ENCODE measurements at regions not wholly inside any gene's neighbourhood (a gene's known extent, or its start where the extent isn't known, plus 50 kb on each side); places are given as distances from the start of the nearest gene placed in this dataset.
A peak's percentile ranks its signal among the peaks of the same experiment; 100 is the strongest.
"Not testable (repeated sequence)": the region's sequence is repeated elsewhere in the genome, so short reads cannot be mapped to it uniquely, and the experiment has no call there.

DNA sequence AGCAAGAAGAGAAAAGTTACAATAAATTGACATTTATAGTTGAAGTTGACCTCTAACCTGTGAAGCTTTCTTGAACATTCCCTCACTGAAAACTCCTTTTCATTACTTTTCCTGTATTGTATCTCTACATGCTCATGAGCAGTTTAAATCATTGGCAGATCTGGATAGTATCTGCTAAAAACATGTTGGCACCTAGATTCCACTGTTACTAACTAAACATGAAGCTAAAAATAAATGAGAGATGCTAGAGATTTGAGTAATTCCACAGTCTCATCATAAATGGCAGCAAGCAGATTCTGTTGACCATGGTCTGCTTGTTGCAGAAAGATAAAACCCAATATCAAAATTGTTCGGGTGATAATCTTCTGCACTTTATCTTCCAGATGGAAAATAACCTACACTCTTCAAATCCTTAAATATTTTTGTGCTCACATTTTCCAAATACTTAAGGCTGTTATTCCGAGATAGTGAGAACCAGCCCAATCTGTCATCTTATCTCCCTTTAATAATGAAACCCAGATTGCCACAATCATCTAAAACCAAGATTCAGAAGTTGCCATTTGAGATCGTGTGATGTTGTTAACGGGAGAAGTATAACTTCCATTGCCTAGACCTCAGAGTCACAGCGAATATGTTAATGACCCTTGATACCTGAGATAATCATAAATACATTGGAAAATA, 171.0 kb upstream of the DAAM1 start:
- DNase-seq, result no peak

DNA sequence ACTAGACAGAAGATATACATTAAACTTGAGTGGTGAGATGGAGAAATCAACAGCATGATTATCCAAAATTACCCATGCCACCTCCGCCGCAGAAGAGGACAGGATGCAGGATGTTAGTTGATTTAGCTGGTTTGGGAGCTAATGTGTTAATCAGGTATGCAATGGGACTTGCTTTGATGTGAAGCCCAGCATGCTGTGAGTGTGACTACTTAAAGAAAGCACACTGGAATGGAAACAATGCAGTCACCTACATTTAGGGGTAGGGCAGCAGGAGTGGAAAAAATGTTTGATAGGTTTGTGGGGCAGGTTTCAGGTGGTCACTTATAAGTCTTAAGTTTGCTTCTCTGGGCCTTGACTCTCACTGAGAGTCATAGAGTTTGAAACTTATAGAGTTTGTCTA, 170.0 kb upstream of the DAAM1 start:
- DNase-seq, result no peak

DNA sequence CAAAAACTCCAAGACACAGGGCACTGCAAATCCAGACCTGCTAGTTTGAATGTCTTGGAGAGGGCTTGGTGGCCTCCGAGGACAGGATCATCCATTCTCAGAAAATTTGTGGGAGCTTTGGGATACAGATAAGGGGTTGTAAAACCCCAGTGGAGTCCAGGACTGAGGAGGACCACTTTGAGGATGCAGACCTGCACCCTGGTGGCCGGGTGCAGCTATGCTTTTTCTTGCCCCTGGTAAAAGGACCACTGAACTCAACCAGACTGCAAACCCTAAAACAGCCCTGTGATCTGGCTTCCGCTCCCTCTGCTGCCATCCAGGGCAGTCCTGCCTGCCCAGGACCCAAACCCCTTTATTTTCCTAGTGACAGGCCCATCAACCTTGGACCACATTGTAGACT, 169.5 kb upstream of the DAAM1 start:
- no peak for DNase-seq

DNA sequence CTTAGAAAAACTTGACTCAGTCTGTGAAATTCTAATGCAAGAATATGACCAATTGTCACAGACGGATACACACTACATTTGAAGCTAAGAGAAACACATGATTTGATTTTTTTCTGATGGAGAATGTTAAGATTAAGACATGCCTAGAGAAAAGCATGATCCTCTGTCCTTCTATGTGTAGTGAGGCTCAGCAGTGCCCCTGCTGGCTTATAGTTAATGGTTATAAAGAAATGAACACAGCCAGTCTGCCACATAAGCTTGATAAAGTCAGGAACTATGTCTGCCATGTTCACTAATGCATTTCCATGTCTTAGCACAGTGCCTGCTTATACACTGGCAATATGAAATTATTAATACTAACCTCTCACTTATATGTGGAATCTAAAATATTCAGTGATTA, 168.1 kb upstream of the DAAM1 start:
- DNase-seq, result peak; percentile 5

DNA sequence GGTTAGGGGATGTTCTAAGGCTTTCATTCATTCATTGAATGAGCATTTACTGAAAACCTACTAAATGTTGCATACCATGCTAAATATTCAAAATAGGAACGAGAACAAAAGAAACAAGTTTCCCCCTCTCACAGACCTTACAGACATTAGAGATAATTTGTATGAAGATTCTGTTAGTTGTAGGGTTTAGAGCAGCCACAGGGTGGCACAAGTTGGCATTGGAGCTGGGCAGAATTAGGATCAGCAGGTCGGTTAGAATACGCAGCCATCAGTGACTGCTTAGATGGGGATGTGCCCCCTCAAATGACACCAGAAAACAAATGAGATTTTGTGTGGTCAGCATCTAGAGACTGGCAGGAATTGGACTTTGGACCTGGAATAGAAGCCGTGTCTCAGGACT, 166.3 kb upstream of the DAAM1 start:
- DNase-seq, result no peak

DNA sequence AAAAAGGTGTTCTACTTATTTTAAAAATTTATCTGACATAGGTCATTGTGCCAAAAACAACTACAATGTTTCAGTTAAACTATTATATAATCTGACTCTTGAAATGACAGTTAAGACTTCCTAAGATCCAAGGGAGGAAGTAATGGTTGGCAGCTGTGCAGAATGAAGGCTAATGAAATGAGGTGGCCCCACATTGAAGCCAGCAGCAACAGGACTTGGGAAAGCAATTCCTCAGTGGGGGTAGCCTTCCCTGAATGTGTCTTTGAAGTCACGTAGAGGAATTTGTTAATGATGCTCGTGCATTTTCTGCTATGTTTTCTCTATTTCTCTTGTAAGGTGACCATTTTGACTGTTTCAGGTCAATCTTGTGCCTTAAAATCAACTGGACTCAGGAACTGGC, 162.4 kb upstream of the DAAM1 start:
- no peak for DNase-seq

DNA sequence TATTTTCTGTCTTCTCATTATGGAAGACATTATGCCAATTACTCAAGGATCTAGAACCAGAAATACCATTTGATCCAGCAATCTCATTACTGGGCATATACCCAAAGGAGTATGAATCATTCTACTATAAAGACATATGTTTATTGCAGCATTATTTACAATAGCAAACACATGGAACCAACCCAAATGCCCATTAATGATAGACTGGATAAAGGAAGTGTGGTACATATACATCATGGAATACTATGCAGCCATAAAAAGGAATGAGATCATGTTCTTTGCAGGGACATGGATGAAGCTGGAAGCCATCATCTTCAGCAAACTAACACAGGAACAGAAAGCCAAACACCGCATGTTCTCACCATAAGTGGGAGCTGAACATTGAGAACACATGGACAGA, 161.8 kb upstream of the DAAM1 start:
- DNase-seq, result not testable (repeated sequence)

DNA sequence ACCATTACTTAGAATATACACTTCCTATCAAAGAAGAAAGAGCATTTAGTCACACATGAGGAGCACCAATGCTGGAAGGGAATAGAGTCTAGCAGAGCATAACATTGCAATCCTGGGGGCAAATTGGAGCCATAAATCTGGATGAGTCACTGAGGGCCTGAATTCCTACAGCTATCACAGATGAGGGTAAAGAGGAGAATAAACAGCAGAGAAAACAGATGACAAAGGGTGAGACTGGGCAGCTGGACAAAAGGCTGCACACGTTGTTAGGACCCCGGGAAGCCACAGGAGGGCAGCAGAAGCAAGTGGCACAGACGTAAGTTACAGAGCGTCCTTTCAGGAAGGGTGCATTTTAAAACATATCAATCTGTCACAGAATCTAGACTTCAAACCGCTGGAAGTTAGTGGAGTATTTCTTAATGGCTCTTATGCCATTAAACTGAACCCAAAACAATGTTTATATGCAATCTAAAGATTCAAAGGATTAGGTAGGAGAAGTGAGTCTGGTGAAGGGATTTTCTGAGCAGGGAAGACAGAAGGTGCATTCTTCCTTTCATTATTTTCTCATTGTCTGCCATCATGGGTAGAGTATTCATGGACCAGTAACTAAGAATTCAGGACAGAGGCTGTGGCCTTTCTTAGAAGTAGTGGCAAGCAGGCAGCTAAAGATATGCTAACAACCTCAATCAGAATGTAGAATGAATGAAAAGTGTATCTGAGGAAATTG, 159.8 kb upstream of the DAAM1 start:
- peak; percentile 86 for DNase-seq

DNA sequence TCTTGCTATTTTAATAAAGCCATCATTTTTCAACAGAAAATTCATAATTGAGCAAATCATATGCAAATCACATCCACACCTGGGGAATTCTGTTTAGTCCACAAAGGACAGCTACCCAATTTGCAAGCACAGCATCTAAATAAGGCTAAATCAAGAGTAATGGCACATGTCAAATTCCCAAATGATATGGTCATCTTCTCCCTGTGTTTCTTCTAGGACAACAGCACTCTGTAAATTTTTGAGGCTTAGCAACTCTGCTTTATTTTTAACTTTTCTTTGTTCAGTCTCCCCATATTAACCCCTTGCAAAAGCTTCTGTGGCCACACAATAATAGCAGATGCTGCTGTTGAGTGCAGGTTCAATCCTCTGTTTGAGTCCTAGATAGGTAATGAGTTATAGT, 155.6 kb upstream of the DAAM1 start:
- DNase-seq, result no peak

DNA sequence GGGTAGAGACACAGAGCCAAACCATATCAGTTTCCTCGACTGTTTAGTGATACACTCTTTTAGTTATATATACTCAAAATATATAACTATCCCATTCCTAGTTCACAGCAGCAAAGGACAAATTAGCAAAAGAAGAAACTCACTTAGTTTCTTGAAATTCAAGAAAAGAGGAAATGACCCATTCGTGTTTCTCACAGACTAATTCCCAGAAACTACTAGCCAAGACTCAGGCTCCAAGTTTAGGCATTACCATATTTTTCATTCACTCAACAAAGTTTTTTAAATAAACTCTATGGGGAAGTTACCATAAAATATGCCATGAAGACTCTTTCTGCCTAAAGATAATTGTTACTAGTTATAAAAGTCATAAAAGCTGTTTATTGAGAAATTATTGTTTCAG, 152.3 kb upstream of the DAAM1 start:
- no peak for DNase-seq

DNA sequence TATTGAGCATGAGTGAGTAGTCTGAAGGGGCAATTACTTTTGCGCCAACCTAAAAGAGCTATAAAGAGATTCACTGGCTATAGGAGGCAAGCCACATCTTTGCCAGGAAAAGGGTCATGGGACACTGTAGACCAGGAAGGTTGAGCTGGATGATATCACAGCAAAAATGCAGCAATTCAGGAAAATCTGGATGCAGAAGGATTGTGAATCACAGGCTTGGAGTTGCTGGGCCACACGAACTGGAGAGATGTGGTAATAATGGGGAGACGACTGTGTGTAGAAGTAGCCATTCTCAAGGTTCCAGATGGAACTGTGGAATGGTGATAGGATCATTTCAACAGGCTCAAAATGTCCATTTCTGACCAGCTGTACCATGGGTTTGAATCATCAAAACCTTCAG, 151.4 kb upstream of the DAAM1 start:
- DNase-seq, result no peak

DNA sequence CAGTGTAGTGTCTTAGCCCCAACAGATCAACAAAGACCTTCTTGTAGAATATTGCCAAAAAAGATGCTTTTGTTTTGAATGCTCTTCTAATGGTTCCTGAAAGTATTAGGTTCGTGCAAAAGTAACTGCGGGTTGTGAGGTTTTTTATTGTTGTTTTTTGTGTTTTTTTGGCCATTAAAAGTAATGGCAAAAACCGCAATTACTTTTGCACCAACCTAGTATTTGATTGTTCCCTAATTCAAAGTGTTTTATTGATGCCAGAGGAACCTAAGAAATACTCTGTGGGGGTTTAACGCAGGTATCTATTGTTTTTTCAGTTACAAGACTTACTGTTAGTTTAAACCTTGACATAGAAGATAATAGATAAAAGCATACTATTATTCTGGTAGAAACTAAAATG, 150.8 kb upstream of the DAAM1 start:
- DNase-seq, result no peak

DNA sequence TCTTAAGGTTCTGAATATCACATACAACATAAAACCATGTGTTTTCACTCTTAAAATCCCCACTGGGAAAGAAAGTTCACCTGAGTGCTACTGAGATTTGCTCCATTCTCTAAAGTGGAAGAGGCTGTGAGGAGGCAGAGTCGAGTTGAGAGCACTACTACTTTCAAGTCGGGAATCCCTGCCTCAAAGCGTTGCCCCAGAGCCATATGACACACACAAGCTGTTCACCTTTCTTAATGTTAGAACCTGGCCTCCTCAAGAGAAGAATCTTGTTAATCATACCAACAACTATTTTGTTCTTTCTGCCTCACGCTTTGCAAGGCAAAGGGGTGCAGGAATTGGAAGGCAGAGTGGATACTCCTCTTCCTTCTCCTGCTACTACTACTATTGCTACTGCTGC, 149.7 kb upstream of the DAAM1 start:
- DNase-seq, result no peak

DNA sequence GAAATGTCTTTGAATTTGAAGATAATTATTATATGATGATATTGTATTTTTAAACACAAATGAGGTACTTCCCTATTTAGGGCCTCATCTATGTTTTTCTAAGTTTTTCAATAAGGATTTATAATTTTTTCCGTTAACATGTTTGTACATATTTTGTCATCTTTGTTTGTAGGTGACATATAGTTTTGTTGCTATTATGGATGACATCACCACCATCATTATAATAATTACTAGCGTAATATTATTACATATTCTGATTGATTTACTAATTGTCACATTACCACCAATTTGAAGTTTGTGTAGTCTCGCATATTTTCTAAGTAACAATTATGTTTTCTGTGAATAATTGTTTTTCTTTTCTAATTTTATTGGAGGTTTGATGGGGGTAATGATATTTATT, 147.2 kb upstream of the DAAM1 start:
- no peak for DNase-seq

DNA sequence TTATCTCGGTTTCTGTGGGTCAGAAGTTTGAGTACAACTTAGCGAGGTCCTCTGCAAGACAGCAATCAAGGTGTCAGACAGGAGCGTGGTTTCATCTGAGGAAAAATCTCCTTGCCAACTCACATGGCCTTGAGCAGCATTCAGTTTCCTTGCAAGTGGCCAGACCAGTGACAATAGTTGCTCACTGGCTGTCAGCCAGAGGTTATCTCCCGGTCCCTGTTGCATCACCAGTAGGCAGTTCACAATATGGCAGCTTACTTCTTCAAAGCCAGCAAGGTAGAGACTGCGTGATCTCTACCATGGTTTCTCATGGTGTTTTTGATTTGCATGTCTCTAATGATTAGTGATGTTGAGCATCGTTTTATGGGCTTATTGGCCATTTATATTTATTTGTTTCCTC, 143.8 kb upstream of the DAAM1 start:
- DNase-seq, result no peak

DNA sequence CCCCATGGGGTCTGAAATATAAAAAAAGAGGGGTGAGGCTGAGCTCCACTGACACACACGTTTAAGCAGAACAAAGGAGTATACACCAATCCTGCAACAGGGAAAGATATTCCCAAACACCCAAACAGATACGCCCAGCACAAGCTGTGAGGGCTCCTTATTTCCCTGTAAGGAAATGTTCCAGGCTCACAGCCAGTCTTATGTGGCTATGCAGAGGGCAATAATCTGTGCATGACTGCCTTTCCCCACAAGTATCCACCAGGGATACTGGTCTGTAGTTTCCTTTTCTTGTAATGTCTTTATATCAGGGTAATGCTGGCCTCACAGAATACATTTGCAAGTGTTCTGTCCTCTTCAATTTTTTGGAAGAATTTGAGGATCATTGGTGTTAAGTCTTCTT, 141.7 kb upstream of the DAAM1 start:
- no peak for DNase-seq

DNA sequence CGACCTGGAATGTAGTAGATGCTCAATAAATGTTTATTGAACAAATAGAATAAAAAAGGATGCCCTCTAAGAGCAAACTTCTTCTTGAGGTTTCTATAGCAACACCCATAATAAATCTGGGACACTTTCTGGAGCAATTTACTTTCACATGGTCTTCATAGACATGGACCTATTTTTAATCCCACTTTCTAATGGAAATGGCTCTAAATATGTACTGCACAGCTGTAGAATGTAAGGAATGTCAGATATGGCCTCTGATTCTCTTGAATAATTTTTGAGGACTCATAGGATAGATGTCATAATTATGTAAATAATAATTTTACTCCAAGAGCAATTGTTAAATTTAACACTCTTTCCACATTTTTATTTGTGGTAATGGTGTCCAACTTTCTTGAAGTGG, 133.5 kb upstream of the DAAM1 start:
- no peak for DNase-seq

DNA sequence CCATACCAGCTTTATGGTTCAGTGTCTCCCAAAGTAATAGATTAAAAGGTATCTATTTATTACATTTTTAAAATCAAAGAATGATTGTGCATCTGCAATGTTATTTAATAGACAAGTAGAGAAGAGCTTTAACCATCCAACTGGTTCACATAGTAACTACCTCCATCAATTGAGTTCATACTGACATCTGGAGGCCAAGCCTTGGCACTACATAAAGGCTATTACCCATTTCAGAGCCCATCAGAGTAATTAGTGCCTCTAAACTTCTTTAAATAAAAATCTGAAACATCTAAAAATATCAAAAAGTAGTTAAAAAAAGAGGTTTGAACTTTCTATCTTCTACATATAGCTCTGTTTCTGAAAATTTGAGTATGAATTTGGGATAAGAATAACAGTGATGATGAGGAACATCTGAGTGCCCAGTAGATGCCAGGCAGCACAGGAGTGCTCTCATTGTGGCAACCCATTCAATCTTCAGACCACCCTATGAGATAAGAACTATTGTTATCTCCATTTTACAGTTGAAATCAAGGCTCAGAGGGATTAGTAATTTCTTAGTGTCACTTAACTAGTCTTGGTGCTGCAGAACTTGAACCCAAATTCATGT, 132.9 kb upstream of the DAAM1 start:
- DNase-seq, result peak; percentile 71

DNA sequence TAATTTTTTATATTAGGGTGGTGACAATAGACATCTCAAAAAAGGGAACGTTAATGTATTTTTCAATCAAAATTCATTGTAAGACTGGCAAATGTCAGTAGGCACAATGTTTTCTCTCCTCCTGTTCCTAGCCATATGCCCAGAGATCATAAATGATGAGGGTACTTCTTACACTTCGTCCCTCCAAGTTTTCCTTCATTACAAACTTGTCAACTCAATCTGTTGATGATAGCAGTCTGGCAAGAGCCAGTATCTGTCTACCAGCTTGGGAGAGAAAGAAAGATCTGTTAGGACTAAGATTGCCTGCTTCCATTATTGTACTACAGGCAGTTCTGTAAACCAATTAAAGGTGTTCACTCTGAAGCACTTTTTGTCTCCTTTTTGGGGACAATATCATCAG, 130.9 kb upstream of the DAAM1 start:
- DNase-seq, result no peak

DNA sequence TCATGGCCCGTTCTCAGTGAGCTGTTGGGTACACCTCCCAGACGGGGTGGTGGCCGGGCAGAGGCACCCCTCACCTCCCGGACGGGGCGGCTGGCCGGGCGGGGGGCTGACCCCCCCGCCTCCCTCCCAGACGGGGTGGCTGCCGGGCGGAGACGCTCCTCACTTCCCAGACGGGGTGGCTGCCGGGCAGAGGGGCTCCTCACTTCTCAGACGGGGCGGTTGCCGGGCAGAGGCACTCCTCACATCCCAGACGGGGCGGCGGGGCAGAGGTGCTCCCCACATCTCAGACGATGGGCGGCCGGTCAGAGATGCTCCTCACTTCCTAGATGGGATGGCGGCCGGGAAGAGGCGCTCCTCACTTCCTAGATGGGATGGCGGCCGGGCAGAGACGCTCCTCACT, 129.7 kb upstream of the DAAM1 start:
- not testable (repeated sequence) for DNase-seq

DNA sequence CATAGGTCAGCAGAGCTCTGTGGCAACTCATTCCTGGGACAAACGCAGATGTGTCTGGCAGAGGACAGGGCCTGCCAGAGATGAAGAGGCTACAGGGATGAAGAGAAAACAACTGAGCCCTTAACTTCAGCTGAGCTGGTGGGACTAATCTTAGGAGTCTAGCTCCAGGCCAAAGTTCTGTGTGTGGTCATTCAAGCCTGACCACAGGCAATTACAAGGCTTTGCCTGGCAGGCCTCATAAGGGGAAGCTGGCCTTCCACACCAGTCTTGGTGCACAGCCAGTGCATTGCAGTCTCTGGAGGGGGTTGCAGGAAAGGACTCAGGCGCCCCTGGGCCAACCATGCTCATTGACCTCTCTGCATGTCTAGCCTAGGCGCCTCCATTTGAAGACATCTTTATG, 127.6 kb upstream of the DAAM1 start:
- DNase-seq, result no peak

DNA sequence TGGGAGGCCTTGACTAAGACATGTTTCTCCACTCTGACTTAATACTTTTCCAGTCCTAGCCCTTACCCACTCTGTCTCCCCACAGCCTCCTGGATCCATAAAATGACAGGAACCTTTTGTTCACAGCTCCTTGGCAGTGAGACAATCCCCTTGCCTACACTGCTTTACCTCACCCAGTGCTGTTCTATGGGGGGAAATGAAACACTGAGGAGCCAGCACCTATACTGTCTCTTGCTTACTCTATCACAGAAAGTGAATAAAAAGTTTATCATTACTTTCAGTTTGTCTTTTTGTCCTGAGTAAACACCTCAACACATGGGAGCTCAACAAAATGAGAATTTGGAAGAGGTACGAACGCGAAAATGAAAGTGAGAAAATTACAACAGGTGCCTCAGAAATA, 127.2 kb upstream of the DAAM1 start:
- DNase-seq, result no peak

DNA sequence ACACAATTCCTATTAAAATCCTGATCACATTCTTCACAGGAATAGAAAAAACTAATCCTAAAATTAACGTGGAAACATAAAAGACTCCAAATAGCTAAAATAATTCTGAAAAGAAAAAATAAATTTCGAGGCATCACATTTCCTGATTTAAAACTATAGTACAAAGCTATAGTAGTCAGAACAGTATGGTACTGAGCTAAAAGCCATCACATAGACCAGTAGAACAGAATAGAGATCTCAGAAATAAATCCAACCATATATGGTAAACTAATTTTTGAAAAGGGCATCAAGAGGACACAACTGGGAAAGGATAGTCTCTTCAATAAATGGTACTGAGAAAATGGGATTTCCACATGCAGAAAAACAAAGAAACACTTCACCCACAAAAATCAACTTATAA, 125.2 kb upstream of the DAAM1 start:
- DNase-seq, result no peak

DNA sequence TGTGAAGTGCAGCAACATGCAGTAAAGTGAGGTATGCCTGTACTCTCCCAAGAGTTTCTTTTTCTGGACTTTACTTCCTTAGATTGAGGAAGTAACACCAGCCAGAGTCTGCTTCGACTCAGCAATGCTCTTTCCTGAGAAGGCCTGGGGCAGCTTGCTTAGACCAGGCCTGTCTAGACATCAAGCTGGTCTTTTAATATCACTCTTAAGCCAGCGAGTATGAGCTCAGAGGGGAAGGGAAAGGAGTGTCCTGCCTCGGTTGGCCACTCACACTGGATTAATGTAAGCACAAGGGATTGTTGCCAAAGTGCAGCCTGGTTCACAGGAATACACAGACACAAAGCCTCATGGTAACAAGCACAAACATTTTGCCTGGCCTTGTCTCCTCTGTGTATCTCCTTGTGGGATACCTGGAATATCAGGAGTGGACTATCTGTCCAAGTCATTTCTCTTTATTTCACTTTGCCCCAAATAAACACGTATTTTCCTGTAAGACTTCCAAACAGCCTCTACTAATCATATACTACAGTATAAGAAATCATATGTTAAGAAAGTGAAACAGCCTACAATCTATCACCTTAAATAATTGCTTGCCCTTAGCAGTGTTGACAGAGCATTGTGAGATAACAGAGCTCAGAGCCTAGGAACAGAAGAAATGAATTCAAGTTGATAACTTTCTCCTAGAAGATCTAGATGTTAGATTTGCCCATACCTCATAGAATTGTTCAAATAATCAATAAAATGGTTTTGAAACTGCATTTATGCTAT, 121.2 kb upstream of the DAAM1 start:
- DNase-seq, result no peak

All from NCI-H510A treated with DMSO at 0.1 percent for 48 hours (cell line).